CD4-positive, alpha-beta T cell treated with Interleukin-17A for 4 hours (primary cell): ENCODE measurements at regions not wholly inside any gene's neighbourhood (a gene's known extent, or its start where the extent isn't known, plus 50 kb on each side); places are given as distances from the start of the nearest gene placed in this dataset.
"Not testable (repeated sequence)": the region's sequence is repeated elsewhere in the genome, so short reads cannot be mapped to it uniquely, and the experiment has no call there.

ENCODE experiments used
- DNase-seq: peaks from one replicate; pipeline ENCODE4 v3.0.0-alpha.2; 2020; ENCODE audit warnings: mixed read lengths

- not testable (repeated sequence) for DNase-seq
Measured at GRCh38 chr5:177941386-177941785, 54.7 kb downstream of the PROP1 start.

GRCh38 chr5:177939246-177940171 lies 56.5 kb downstream of the PROP1 start:
- DNase-seq: peak; percentile 11

GRCh38 chr5:177938767-177939166 lies 57.3 kb downstream of the PROP1 start:
- not testable (repeated sequence) for DNase-seq

- DNase-seq: not testable (repeated sequence)
Measured at GRCh38 chr5:177934233-177934632, 61.8 kb downstream of the PROP1 start.

GRCh38 chr5:177930269-177931022 lies 65.6 kb downstream of the PROP1 start:
- DNase-seq: not testable (repeated sequence)

GRCh38 chr5:177929618-177930017 lies 66.4 kb downstream of the PROP1 start:
- DNase-seq: not testable (repeated sequence)

- not testable (repeated sequence) for DNase-seq
Measured at GRCh38 chr5:177927500-177927899, 68.5 kb downstream of the PROP1 start.

GRCh38 chr5:177924577-177924976 lies 71.5 kb downstream of the PROP1 start:
- DNase-seq: not testable (repeated sequence)

- DNase-seq: not testable (repeated sequence)
Measured at GRCh38 chr5:177923837-177924236, 72.2 kb downstream of the PROP1 start.

GRCh38 chr5:177923189-177923588 lies 72.9 kb downstream of the PROP1 start:
- DNase-seq: not testable (repeated sequence)

GRCh38 chr5:177909261-177909660 lies 86.8 kb downstream of the PROP1 start:
- DNase-seq: not testable (repeated sequence)

- DNase-seq: not testable (repeated sequence)
Measured at GRCh38 chr5:177902806-177903205, 93.2 kb downstream of the PROP1 start.

GRCh38 chr5:177900066-177900465 lies 96.0 kb downstream of the PROP1 start:
- DNase-seq: not testable (repeated sequence)

- DNase-seq: not testable (repeated sequence)
Measured at GRCh38 chr5:177894681-177895453, 101.2 kb downstream of the PROP1 start.

GRCh38 chr5:177892357-177892665 lies 103.7 kb downstream of the PROP1 start:
- DNase-seq: not testable (repeated sequence)

- not testable (repeated sequence) for DNase-seq
Measured at GRCh38 chr5:177891547-177892356, 104.3 kb downstream of the PROP1 start.

- DNase-seq: not testable (repeated sequence)
Measured at GRCh38 chr5:177883295-177883694, 100.6 kb upstream of the FAM153A start.

GRCh38 chr5:177875900-177876238 lies 93.2 kb upstream of the FAM153A start:
- DNase-seq: not testable (repeated sequence)

GRCh38 chr5:177875013-177875899 lies 92.6 kb upstream of the FAM153A start:
- peak; percentile 13 for DNase-seq

GRCh38 chr5:177863822-177864446 lies 81.2 kb upstream of the FAM153A start:
- DNase-seq: not testable (repeated sequence)
